Spinal cord (tissue), 9 donors: ENCODE measurements at regions not wholly inside any gene's neighbourhood (a gene's known extent, or its start where the extent isn't known, plus 50 kb on each side); places are given as distances from the start of the nearest gene placed in this dataset.

Experiments used
- DNase-seq, 6 donors: peaks; one replicate each; pipeline versions ENCODE4 v3.0.0 to v3.0.0-alpha.2; 2013 to 2015; ENCODE audit warnings: low spot score in 6 of 6, low read depth in 4 of 6
- H3K27ac ChIP-seq: one replicate; pipeline ENCODE4 v1.5.1; 2013; ENCODE audit warnings: low read depth, low read length, control low read depth
- H3K27me3 ChIP-seq: one replicate; pipeline ENCODE4 v1.6.1; 2013; ENCODE audit warnings: low read length; ENCODE audit not compliant: control insufficient read depth, insufficient read depth
- H3K36me3 ChIP-seq: one replicate; pipeline ENCODE4 v1.6.1; 2013; ENCODE audit warnings: low read length; ENCODE audit not compliant: control insufficient read depth, insufficient read depth
- H3K4me1 ChIP-seq: one replicate; pipeline ENCODE4 v1.6.1; 2013; ENCODE audit warnings: low read length; ENCODE audit not compliant: control insufficient read depth, insufficient read depth
- H3K4me3 ChIP-seq: one replicate; pipeline ENCODE4 v1.5.1; 2013; ENCODE audit warnings: low read depth, low read length, control low read depth
- H3K9me3 ChIP-seq: one replicate; pipeline ENCODE4 v1.6.1; 2013; ENCODE audit warnings: low read length; ENCODE audit not compliant: control insufficient read depth, insufficient read depth
- WGBS: methylation state at CpG from one replicate; pipeline ENCODE4 v1.1.5; 2013; ENCODE audit warnings: missing lambda C conversion rate; ENCODE audit not compliant: insufficient coverage; 5-methylcytosine and 5-hydroxymethylcytosine counted together
- donor health status: healthy.

DNA sequence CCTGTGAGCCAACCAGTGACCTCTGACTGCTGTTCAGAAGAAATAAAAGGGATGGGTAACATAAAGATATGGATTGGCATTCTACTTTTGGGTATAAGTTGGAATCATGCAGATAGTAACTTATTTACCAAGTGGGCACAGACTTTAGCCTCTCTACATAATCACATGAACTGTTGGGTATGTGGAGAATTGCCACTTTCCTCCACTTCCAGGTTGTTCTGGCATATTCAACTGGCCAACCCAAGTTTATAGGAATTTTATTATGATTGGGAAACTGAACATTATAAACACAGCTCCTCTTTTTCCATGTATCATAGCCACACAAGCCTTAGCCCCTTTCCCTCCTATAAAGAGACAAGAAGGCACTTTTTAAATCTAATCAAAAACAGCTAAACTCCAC lies 179.3 kb downstream of the RNF152 start:
- Histone ChIP-seq H3K36me3 (no peaks in the 10 kb centered on the region), H3K27ac (no peak overlapping the region), H3K4me1 (no peaks in the 10 kb centered on the region), H3K4me3 (no peak overlapping the region), H3K9me3 (no peaks in the 10 kb centered on the region), H3K27me3 (no peaks in the 10 kb centered on the region)
- no peak for DNase-seq

DNA sequence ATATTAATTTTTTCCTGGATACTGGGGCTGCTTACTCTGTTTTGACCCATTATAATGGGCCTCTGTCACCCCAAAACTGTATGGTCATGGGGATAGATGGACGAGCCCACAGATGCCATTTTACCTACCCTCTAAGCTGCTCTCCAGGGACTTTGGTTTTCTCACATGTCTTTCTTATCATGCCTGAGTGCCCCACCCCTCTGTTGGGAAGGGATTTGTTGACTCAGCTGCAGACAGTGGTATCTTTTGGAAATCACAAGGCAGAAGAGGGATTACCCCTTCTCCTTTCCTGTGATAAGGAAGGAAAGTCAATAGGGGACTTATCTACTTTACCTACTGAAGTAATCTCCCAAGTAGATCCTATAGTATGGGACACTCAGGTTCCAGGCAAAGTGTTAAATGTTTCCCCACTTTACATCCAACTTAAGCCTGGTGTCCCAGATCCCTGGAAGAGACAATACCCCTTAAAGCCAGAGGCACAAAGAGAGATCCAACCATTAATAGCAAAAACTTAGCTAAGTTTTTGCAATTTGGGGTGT lies 182.7 kb downstream of the RNF152 start:
- Histone ChIP-seq H3K27me3 (no peaks in the 10 kb centered on the region), H3K27ac (no peak overlapping the region), H3K36me3 (no peaks in the 10 kb centered on the region), H3K4me3 (no peak overlapping the region), H3K4me1 (no peaks in the 10 kb centered on the region), H3K9me3 (no peaks in the 10 kb centered on the region)
- DNase-seq, result no peak
- no CpG with 5 or more reads among the region's 1 CpG for WGBS

DNA sequence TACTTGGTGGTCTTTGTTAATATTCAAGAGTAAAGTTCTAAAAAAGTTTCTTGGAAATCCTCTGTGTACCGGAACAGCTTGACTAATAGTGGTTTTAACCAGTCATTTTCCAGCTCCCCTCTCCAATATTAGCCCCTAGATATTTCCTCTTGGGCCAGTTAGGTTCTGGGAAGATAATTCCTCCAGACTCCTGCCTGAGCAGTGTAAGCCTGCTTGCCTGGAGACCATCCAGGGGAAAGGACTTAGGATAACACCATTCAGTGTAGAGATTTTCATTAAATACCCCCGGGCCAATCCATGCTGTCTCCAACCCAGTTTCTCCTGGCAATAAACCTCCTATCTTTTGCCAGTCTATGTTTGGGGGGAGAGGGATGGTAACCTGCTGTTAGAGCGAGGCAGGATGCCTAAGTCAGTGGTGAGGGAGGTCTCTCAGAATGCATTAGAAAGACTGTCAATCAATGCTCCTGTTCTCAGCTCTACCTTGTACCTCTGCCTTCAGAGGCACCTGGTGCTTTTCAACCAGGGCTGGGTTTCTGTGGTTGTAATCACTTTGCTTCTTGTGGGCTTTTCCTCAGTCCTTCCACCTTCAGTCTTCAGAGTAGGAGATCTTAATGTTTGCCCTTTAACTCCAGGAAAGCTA lies 186.4 kb downstream of the RNF152 start:
- WGBS, result 100% methylated on average over 1 of the region's 3 CpGs
- Histone ChIP-seq H3K4me1 (no peaks in the 10 kb centered on the region), H3K27ac (no peak overlapping the region), H3K9me3 (no peaks in the 10 kb centered on the region), H3K4me3 (no peak overlapping the region), H3K36me3 (no peaks in the 10 kb centered on the region), H3K27me3 (no peaks in the 10 kb centered on the region)
- DNase-seq, result no peak

DNA sequence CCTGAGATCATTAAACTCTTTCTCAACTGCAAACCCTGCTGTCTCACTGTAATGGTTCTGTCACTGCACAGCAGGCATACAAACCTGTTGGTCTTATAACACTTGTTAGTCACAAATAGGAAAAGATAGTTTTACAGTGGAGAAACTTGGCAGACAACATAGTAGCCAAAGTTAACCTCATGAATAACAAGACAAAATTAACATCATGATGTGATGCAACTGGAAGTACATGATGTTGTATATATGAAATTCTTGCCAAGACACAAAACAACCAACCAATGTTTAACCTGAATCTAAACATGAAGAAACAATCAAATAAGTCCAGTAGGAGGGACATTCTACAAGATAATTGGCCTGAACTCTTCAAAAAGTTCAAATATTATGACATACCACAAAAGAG lies 189.3 kb downstream of the RNF152 start:
- H3K27ac ChIP-seq, result no peak overlapping the region
- no peaks in the 10 kb centered on the region for H3K9me3 ChIP-seq
- H3K36me3 ChIP-seq, result no peaks in the 10 kb centered on the region
- DNase-seq, result no peak
- H3K4me1 ChIP-seq, result no peaks in the 10 kb centered on the region
- H3K27me3 ChIP-seq, result no peaks in the 10 kb centered on the region
- H3K4me3 ChIP-seq, result no peak overlapping the region

DNA sequence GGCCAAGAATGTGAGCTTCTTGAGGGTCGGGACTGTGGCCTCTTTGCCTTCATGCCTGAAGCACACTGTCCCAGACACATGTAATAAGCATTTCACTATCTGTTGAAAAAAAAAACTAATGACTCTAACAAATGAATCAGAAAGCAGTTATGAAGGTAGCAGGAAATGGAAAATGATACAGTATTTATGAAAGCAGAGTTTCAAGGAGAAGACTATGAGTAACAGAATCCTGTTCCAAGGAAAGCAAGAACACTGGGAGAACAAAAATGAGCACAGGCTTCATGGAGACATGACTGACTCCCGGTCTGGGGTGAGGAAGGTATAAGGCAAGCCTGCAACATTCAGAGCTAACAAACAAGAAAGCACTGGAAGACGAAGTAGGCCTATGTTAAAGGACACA lies 190.8 kb downstream of the RNF152 start:
- Histone ChIP-seq H3K4me1 (no peaks in the 10 kb centered on the region), H3K36me3 (no peaks in the 10 kb centered on the region), H3K27ac (no peak overlapping the region), H3K4me3 (no peak overlapping the region), H3K27me3 (no peaks in the 10 kb centered on the region), H3K9me3 (no peaks in the 10 kb centered on the region)
- WGBS, result 71% methylated on average over 2 of the region's 3 CpGs
- DNase-seq, result no peak

DNA sequence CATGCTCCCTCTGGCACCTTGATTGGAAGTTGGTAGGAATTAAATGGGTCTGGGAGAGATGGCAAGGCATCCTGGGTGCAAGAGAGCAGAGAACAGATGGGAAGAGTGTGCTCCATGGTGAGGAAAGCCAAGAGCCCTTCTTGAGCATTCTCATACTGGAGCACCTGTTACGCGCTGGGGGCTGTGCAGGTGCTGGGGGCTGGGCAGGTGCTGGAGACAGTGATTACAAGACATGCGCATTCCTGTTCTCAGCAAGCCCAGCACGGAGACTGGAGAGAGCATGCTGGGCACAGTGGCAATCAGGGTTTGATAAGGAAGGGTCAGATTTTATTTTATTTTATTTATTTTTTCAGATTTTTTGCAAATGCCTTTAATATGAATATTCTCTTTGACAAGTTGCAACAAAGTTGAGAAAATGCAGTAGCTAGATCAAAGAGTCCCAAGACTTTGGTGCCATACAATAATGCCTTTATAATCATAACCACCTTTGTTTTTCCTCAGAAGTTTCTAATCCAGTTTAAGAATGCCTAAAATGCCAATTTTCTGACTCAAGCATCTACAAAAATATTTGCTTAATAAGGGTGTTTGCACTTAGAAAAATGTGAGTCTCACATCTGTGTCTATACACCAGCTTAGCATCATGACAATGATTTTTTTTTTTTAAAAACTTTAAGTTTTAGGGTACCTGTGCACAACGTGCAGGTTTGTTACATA lies 193.3 kb downstream of the RNF152 start:
- Histone ChIP-seq H3K9me3 (no peaks in the 10 kb centered on the region), H3K36me3 (no peaks in the 10 kb centered on the region), H3K4me3 (no peak overlapping the region), H3K27me3 (no peaks in the 10 kb centered on the region), H3K4me1 (no peaks in the 10 kb centered on the region), H3K27ac (no peak overlapping the region)
- WGBS, result 100% methylated on average over 2 of the region's 5 CpGs
- DNase-seq, result no peak

- DNase-seq, result no peak
- no CpG with 5 or more reads among the region's 2 CpGs for WGBS
- Histone ChIP-seq H3K27me3 (no peaks in the 10 kb centered on the region), H3K4me1 (no peaks in the 10 kb centered on the region), H3K9me3 (no peaks in the 10 kb centered on the region), H3K4me3 (no peak overlapping the region), H3K36me3 (no peaks in the 10 kb centered on the region), H3K27ac (no peak overlapping the region)
Measured at GRCh38 chr18:61697306-61697909, 195.4 kb downstream of the RNF152 start.

- 100% methylated on average over 3 of the region's 3 CpGs for WGBS
- H3K4me1 ChIP-seq, result no peaks in the 10 kb centered on the region
- H3K9me3 ChIP-seq, result no peaks in the 10 kb centered on the region
- H3K27ac ChIP-seq, result no peak overlapping the region
- no peak for DNase-seq
- H3K27me3 ChIP-seq, result no peaks in the 10 kb centered on the region
- no peak overlapping the region for H3K4me3 ChIP-seq
- H3K36me3 ChIP-seq, result no peaks in the 10 kb centered on the region
Measured at GRCh38 chr18:61694236-61694635, 198.6 kb downstream of the RNF152 start.

DNA sequence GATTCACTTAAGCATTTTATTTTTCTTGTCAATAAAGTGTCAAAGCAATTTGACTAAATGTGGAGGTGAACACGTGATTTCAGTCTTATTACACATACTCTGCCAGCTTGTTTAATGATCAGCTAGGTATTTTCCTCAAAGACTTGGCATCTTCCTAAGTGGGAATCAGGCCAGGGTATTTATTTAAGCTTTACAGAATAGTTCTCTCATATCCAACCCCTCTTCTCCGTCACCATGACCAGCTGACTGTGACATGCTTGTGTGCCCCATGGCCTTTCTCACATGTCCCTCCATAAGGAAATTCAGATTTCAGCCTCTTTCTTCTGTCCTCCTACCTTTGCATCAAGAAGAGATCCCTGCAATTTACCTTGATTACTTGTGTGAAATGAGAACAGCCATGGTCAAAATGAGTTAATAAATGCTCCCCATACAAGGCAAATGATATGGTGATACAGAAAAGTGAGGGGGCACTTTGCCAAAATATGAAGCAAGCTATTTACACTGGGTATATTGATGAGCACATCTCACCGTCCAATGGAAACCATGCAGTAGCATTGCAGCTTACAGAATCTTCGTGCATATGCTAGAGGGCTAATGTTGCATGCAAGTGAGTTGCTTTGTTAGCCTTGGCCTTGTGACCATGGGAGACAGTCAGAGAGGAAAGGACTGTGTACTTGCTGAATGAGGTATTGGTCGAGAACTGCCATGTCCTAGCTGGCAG lies 202.2 kb downstream of the RNF152 start:
- Histone ChIP-seq H3K9me3 (no peaks in the 10 kb centered on the region), H3K27ac (no peak overlapping the region), H3K27me3 (no peaks in the 10 kb centered on the region), H3K4me3 (no peak overlapping the region), H3K36me3 (no peaks in the 10 kb centered on the region), H3K4me1 (no peaks in the 10 kb centered on the region)
- 94% methylated on average over 3 of the region's 5 CpGs for WGBS
- peak in 1 of 6 donors; percentile 4 for DNase-seq
